HG03571 (cell line): ENCODE measurements at regions not wholly inside any gene's neighbourhood (a gene's known extent, or its start where the extent isn't known, plus 50 kb on each side); places are given as distances from the start of the nearest gene placed in this dataset.

ENCODE experiments used
- ATAC-seq: cut with Tn5 transposase; IDR thresholded peaks from one replicate; pipeline ENCODE4 v1.9.1; 2021; ENCODE audit not compliant: unreplicated experiment

GRCh38 chr10:44245601-44245938 is 139.3 kb downstream of the CXCL12 start:
- ATAC-seq = no peak

DNA sequence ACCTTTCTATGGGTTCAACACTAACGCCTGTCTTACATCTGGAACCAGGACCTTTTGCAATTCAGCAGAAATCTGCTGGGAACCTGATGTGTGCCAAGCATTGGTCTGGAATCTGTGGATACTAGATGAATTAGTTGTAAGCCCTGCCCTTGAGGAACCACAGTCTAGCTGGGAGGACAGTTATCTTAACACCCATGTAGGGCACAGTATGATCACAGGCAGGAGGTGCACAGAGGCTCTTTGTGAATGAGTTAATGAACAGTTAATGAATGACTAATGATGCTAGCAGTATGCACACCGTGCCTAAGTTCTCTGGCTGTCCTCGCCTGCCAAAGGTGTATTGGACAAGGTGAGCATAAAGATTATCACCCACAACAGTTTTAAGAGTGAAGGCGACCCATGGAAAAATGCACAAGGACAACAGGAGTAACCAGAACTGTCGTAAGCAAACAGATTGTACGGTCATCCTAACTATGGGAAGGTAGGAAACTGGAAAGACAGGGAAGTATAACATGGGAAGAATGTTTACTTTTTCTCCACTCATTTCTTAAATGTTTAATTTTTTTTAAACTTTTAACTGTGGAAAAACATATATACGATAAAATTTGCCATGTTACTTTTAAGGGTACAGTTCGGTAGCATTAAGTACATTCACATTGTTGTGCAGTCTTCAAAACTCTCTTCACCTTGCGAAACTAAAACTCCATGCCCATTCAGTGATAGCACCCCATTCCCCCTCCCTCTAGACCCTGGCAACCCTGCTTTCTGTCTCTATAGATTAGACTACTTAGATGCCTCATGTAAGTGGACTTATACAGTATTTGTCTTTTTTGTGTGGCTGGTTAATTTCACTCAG is 139.9 kb downstream of the CXCL12 start:
- ATAC-seq = no peak

- ATAC-seq = no peak
Observed at GRCh38 chr10:44243851-44244510, 140.9 kb downstream of the CXCL12 start.

DNA sequence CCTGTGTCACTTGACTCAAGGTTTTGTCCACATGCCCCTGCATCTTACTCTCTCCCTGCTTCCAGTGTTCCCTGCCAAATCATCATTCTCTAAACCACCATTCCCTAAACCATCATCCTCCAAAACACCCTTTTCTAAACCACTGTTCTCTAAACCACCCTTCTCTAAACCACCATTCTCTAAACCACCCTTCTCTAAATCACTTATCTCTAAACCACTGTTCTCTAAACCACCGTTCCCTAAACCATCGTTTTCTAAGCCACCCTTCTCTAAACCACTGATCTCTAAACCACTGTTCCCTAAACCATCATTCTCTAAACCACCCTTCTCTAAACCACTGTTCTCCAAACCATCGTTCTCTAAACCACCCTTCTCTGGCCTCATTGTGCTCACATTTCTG is 142.1 kb downstream of the CXCL12 start:
- no peak for ATAC-seq

- no peak for ATAC-seq
Observed at GRCh38 chr10:44242091-44242490, 142.8 kb downstream of the CXCL12 start.

DNA sequence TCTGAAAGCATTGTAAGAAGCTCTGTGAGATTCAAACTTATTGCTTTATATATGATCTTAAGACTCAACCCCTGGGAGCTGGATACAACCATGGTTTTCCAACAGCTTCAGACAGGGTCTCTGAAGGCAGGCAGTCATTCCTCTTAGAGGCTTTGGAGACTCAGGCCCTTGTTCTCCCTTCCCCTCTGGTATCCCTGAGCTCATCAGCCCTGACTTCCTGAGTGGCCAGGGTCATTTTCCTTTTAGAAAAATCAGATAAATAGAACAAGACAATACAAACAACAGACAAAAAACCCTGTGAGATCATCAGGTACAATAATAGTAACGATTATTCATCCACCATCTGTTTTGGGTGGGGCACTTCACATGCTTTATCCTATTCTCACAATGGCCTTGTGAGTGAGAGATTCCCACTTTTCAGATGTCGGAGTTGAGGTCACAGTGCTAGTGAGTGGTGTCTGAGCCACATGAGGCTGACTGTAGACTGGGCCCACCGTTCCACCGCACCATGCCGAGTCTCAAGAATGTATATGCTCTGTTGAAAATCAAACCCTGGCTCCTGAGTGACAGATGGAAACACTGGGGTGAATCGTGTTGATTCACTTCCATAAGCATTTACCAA is 144.2 kb downstream of the CXCL12 start:
- ATAC-seq = no peak

DNA sequence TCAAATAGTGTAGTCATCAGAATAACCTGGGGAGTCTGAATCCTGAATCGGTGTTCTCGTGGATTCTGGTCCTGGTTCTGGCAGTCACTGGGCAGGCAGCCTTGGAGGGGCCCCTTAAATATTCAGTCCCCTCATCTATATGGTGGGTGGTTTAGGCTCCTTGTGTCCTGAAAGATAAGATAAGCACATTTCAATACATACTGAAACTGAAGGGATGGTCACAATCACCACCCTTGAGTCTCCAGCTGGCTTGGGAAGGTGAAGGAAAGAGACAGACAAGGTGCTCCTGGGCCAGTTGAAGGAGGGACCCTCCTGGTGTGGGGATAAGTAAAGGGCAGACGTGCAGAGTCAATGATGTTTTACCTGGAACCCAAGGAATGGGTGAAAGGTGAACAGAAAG is 146.7 kb downstream of the CXCL12 start:
- no peak for ATAC-seq

- ATAC-seq = no peak
Observed at GRCh38 chr10:44237364-44238049, 147.4 kb downstream of the CXCL12 start.

DNA sequence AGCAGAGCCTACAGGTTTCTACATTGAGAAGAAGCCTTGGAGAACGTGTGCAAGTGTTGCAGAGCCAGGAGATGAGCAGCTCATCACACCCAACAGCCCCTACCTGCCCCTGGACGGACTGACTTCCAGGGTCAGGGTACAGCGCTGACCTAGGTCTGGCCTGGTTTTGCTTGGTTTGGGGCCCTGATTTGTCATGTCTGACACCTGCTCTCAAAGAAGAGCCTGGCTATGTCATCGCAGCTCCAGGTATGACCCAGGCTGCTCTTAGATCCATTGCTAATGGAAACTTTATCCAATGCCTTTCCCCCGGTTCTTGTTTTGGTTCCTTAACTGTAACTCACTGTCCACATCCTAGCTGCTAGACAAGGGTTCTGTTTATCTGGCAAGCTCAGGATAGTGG is 149.5 kb downstream of the CXCL12 start:
- ATAC-seq = no peak

DNA sequence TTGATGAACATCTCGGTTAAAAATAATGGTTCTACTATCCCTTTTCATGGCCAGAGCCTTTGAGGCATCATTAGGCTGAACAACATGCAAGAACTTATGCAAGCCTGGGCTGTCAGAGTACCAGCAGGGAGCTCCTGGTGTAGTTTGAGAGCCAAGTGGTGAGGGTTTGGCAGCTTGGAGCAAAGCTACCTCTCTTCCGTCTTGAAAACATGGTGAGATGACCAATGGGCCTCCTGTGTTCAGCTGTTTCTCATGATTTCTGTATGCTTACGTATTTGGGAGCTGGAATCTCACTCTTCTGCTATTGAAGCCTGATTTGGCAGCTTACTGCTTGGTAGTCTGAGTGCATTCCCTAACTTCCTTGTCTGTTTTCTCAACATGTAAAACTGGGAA is 150.4 kb downstream of the CXCL12 start:
- ATAC-seq = no peak

DNA sequence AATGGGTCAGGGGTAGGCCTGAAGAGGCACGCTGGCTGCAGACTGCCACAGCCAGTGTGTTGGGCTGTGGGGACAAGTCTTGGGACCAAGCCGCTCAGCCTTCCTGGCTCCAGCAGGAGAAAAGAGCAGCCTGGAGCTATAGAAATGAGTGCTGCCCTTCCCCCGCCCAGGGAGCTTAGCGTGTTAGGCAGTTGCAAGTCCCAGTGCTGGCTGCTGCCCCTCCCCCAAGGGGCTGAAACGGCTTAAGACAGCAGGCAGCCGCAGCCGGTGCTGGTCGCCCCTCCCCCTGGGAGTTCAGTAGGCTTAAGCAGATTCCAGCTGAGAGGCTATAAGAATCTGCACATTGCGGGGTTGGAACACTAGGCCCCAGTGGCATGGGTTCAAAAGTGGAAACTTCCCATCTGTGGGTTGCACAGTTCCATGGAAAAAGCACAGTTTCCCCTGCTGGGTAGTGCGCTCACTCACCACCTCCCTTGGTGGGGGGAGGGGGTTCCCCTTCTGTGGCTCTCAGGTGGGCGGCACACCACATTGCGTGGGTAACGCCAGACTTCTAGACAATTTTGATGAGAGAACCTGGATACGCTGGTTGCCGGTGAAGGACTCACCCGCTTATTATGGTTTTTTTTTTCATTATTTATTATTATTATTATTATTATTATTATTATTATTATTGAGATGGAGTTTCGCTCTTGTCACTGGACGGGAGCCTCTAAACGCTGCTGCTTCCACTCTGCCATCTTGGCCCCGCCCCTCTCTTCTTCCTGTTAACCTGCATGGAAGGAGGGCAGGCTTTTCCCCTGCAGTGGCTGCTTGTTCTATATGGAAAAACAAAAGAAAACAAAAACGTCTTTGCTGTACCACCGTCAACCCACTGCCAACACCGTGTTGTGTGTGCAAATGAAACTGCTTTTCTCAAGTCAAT is 151.1 kb downstream of the CXCL12 start:
- ATAC-seq = no peak

GRCh38 chr10:44217274-44217820 is 167.6 kb downstream of the CXCL12 start:
- ATAC-seq = no peak

GRCh38 chr10:44216073-44216472 is 168.8 kb downstream of the CXCL12 start:
- ATAC-seq = no peak

- ATAC-seq = no peak
Observed at GRCh38 chr10:44209811-44210210, 175.1 kb downstream of the CXCL12 start.

DNA sequence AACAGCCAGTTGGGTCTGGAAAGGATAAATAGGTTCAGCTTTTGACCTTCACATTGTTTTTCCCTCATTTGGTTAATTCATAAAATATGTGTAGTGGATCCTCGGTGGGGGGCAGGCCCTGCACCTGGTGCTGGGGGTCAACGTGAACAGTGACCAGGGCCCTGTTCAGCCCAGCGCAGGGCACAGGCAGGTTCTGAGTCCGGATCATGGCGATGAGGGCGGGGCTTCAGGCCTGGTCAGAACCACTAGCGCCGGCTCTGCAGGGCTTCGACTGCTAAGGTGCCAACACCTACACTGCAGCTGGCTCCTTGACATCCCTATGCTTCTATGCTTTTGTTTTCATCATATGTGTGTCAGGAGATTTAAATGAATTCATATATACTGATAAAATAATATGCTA is 177.7 kb downstream of the CXCL12 start:
- no peak for ATAC-seq

GRCh38 chr10:44206127-44206818 is 178.6 kb downstream of the CXCL12 start:
- no peak for ATAC-seq

DNA sequence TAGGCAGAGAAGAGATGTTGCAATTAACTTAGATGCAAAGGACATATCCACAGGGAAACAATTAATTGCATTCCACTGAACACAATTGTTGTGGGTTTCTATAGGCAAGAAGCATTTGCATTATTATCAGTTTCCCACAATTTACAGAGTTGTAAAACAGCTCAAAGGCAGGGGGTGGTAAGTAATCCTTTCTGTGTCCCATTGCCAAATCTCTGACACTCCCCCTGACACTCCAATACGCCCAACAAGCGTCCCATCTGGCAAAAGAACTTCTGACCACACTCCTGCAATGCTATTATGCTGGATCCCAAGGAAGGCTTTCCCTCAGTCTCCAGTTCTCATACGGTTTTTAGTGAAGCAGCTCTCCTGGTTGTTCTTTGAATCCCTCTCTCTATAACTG is 179.8 kb downstream of the CXCL12 start:
- ATAC-seq = no peak

DNA sequence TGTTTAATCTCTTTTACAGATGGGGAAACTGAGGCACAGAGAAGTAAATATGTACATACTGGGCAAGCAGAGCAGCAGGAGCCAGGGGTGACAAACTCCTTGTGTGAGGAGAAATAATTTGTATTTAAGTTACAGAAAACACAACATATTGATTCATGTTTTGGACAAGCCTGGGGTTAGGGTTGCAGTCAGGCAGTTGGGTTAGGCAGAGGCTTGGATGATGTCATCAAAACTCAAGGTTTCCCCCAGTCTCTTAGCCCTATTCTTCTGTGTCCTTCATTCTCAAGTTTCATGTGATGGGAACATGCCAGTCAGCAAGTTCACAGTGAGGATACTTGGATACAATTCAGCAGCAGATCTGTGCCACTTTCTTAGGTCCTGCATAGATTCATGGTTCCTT is 181.4 kb downstream of the CXCL12 start:
- ATAC-seq = no peak

- ATAC-seq = no peak
Observed at GRCh38 chr10:44202952-44203351, 181.9 kb downstream of the CXCL12 start.

- no peak for ATAC-seq
Observed at GRCh38 chr10:44201656-44202055, 183.2 kb downstream of the CXCL12 start.
